NCI-H1092 (cell line): ENCODE measurements at regions not wholly inside any gene's neighbourhood (a gene's known extent, or its start where the extent isn't known, plus 50 kb on each side); places are given as distances from the start of the nearest gene placed in this dataset.
"Not testable (repeated sequence)": the region's sequence is repeated elsewhere in the genome, so short reads cannot be mapped to it uniquely, and the experiment has no call there.

Experiments
- DNase-seq: peaks from one replicate; lab custom pipeline; 2025; lab: John Stamatoyannopoulos, UW

GRCh38 chr10:9214618-9215017 lies 1160.1 kb downstream of the GATA3 start:
- no peak for DNase-seq

- no peak for DNase-seq
Measured at GRCh38 chr10:9215121-9215520, 1160.6 kb downstream of the GATA3 start.

GRCh38 chr10:9219860-9220259 lies 1165.4 kb downstream of the GATA3 start:
- DNase-seq = no peak

GRCh38 chr10:9222917-9223316 lies 1168.4 kb downstream of the GATA3 start:
- DNase-seq = no peak

GRCh38 chr10:9227679-9228365 lies 1173.3 kb downstream of the GATA3 start:
- no peak for DNase-seq

- DNase-seq = no peak
Measured at GRCh38 chr10:9228771-9229170, 1174.3 kb downstream of the GATA3 start.

- DNase-seq = no peak
Measured at GRCh38 chr10:9229702-9230244, 1175.3 kb downstream of the GATA3 start.

- no peak for DNase-seq
Measured at GRCh38 chr10:9230625-9231024, 1176.1 kb downstream of the GATA3 start.

GRCh38 chr10:9234191-9234590 lies 1179.7 kb downstream of the GATA3 start:
- DNase-seq = no peak

GRCh38 chr10:9238041-9238440 lies 1183.6 kb downstream of the GATA3 start:
- no peak for DNase-seq

- DNase-seq = no peak
Measured at GRCh38 chr10:9239298-9239697, 1184.8 kb downstream of the GATA3 start.

GRCh38 chr10:9243941-9244411 lies 1189.5 kb downstream of the GATA3 start:
- DNase-seq = peak; percentile 26

GRCh38 chr10:9244864-9245263 lies 1190.4 kb downstream of the GATA3 start:
- no peak for DNase-seq

- DNase-seq = no peak
Measured at GRCh38 chr10:9253121-9253520, 1198.6 kb downstream of the GATA3 start.

GRCh38 chr10:9254353-9254752 lies 1199.9 kb downstream of the GATA3 start:
- no peak for DNase-seq

- no peak for DNase-seq
Measured at GRCh38 chr10:9260690-9261089, 1206.2 kb downstream of the GATA3 start.

- DNase-seq = no peak
Measured at GRCh38 chr10:9262770-9263169, 1208.3 kb downstream of the GATA3 start.

GRCh38 chr10:9268176-9268575 lies 1213.7 kb downstream of the GATA3 start:
- no peak for DNase-seq

- DNase-seq = not testable (repeated sequence)
Measured at GRCh38 chr10:9273126-9273833, 1218.8 kb downstream of the GATA3 start.

GRCh38 chr10:9274206-9274755 lies 1219.8 kb downstream of the GATA3 start:
- no peak for DNase-seq

- DNase-seq = no peak
Measured at GRCh38 chr10:9275861-9276260, 1221.4 kb downstream of the GATA3 start.

GRCh38 chr10:9285690-9286089 lies 1231.2 kb downstream of the GATA3 start:
- no peak for DNase-seq

- no peak for DNase-seq
Measured at GRCh38 chr10:9289811-9290210, 1235.3 kb downstream of the GATA3 start.
